ENCODE measurements at regions not wholly inside any gene's neighbourhood (a gene's known extent, or its start where the extent isn't known, plus 50 kb on each side); places are given as distances from the start of the nearest gene placed in this dataset.

- H3K9me3 ChIP-seq (replicated peaks in 1 of 2; ENCODE audit: control insufficient read depth in 2 of 2, insufficient read depth in 1 of 2, low read depth in 1 of 2, low read length in 2 of 2) = no peaks in the 10 kb centered on the region
- no peak overlapping the region for H3K4me3 ChIP-seq (ENCODE audit: low read length in 2 of 2)
- no peak overlapping the region for H3K18ac ChIP-seq (ENCODE audit: low read length)
- no peak overlapping the region for H2BK120ac ChIP-seq (ENCODE audit: low read depth, low read length)
- H3K27me3 ChIP-seq (ENCODE audit: control insufficient read depth in 3 of 3, insufficient read depth in 3 of 3, low read depth in 1 of 3, low read length in 3 of 3) = no peaks in the 10 kb centered on the region
- H3K36me3 ChIP-seq (replicated peaks in 1 of 2; ENCODE audit: control insufficient read depth in 2 of 2, insufficient read depth in 2 of 2, low read length in 2 of 2) = no peaks in the 10 kb centered on the region
- no peak overlapping the region for H2AFZ ChIP-seq (ENCODE audit: low read length)
- H4K91ac ChIP-seq (ENCODE audit: low read depth, low read length, poor library complexity) = no peak overlapping the region
- H2BK15ac ChIP-seq (ENCODE audit: low read length) = no peak overlapping the region
- H3K14ac ChIP-seq (ENCODE audit: low read length) = no peak overlapping the region
- H3K27ac ChIP-seq (replicated peaks; ENCODE audit: low read length) = no peak overlapping the region
- no peak overlapping the region for H2BK12ac ChIP-seq (ENCODE audit: low read length)
- no peak overlapping the region for H2AK5ac ChIP-seq (ENCODE audit: low read depth, low read length)
- H3K23ac ChIP-seq (ENCODE audit: low read depth, low read length, poor library complexity) = no peak overlapping the region
- no peak overlapping the region for H3K4ac ChIP-seq (ENCODE audit: low read length)
- peaks cover 0 to 8% of the 10 kb centered on the region in 2 donors for H3K4me1 ChIP-seq (ENCODE audit: control insufficient read depth in 2 of 2, insufficient read depth in 1 of 2, low read depth in 1 of 2, low read length in 2 of 2)
- WGBS, 2 donors (ENCODE audit: extremely low coverage in 2 of 2, insufficient read length in 2 of 2, insufficient replicate concordance in 1 of 2) = no CpG with 5 or more reads among the region's 2 CpGs
- DNase-seq (ENCODE audit: low spot score) = no peak
- H2BK5ac ChIP-seq (ENCODE audit: low read length) = no peak overlapping the region
- no peak overlapping the region for H3K4me2 ChIP-seq (ENCODE audit: insufficient read depth, low read length, poor library complexity, severe bottlenecking)
- no peak overlapping the region for H3K9ac ChIP-seq (ENCODE audit: low read depth, low read length, poor library complexity)
- H4K8ac ChIP-seq (ENCODE audit: low read depth, low read length) = no peak overlapping the region
- H3K79me1 ChIP-seq (ENCODE audit: low read depth, low read length) = no peaks in the 10 kb centered on the region
Measured at GRCh38 chr18:65942104-65942503, 191.3 kb downstream of the CDH7 start.

GRCh38 chr18:65941482-65941881 is 190.7 kb downstream of the CDH7 start:
- Histone ChIP-seq H2BK15ac (ENCODE audit: low read length) (no peak overlapping the region), H3K4ac (ENCODE audit: low read length) (no peak overlapping the region), H3K36me3 (replicated peaks in 1 of 2; ENCODE audit: control insufficient read depth in 2 of 2, insufficient read depth in 2 of 2, low read length in 2 of 2) (no peaks in the 10 kb centered on the region), H2BK5ac (ENCODE audit: low read length) (no peak overlapping the region), H3K18ac (ENCODE audit: low read length) (no peak overlapping the region), H3K14ac (ENCODE audit: low read length) (no peak overlapping the region), H2BK12ac (ENCODE audit: low read length) (no peak overlapping the region), H4K91ac (ENCODE audit: low read depth, low read length, poor library complexity) (no peak overlapping the region), H3K23ac (ENCODE audit: low read depth, low read length, poor library complexity) (no peak overlapping the region), H3K9ac (ENCODE audit: low read depth, low read length, poor library complexity) (no peak overlapping the region), H2AFZ (ENCODE audit: low read length) (no peak overlapping the region), H3K4me2 (ENCODE audit: insufficient read depth, low read length, poor library complexity, severe bottlenecking) (no peak overlapping the region), H3K27me3 (ENCODE audit: control insufficient read depth in 3 of 3, insufficient read depth in 3 of 3, low read depth in 1 of 3, low read length in 3 of 3) (no peaks in the 10 kb centered on the region), H3K4me3 (ENCODE audit: low read length in 2 of 2) (no peak overlapping the region), H3K9me3 (replicated peaks in 1 of 2; ENCODE audit: control insufficient read depth in 2 of 2, insufficient read depth in 1 of 2, low read depth in 1 of 2, low read length in 2 of 2) (no peaks in the 10 kb centered on the region), H3K4me1 (ENCODE audit: control insufficient read depth in 2 of 2, insufficient read depth in 1 of 2, low read depth in 1 of 2, low read length in 2 of 2) (peaks cover 0 to 8% of the 10 kb centered on the region in 2 donors), H3K79me1 (ENCODE audit: low read depth, low read length) (no peaks in the 10 kb centered on the region), H2AK5ac (ENCODE audit: low read depth, low read length) (no peak overlapping the region), H3K27ac (replicated peaks; ENCODE audit: low read length) (no peak overlapping the region), H2BK120ac (ENCODE audit: low read depth, low read length) (no peak overlapping the region), H4K8ac (ENCODE audit: low read depth, low read length) (no peak overlapping the region)
- DNase-seq (ENCODE audit: low spot score) = no peak
- WGBS, 2 donors (ENCODE audit: extremely low coverage in 2 of 2, insufficient read length in 2 of 2, insufficient replicate concordance in 1 of 2) = no CpG with 5 or more reads among the region's 4 CpGs

Data from neuronal stem cell (in vitro differentiated cells).